DMS53 treated with DMSO at 0.1 percent for 48 hours (cell line): ENCODE measurements at regions not wholly inside any gene's neighbourhood (a gene's known extent, or its start where the extent isn't known, plus 50 kb on each side); places are given as distances from the start of the nearest gene placed in this dataset.

Experiments used
- DNase-seq: peaks from one replicate; lab custom pipeline; 2025; ENCODE audit not compliant: unreplicated experiment; lab: John Stamatoyannopoulos, UW

DNA sequence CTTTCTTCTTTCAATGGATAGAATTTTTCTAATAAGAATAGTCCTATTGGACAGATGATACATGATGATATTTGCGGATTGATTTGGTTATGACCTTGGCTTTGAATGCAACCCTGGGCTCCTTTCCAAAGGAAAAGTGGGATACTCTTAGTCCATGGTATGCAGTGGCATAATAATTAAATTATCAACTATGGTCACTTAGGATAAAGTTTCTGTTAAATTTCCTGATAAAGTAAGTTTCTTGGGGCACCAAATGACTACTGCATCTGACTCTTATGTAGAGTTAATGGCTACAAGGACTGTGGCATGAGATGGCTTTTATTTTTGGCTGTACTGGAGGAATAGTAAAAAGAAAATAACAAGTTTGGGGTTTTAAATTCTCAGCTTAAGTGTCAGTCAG is 126.7 kb downstream of the QPCT start:
- no peak for DNase-seq

DNA sequence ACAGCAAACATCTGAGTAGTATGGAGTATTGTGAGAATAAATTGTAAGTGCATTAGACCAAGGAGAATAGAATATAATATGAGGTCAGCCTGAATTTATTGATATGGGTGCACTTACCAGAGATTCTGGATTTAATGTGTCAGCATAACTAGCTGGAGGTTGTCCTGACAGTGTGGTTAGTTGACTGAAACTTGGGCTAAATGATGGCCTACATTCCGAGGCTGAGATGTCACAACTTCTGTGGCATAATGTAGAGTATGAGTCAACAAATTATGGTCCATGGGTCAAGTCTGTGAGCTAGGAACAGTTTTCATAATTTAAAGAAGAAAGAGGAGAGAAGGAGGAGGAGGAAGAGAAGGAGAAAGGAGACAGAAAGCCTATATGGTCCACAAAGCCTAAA is 127.6 kb downstream of the QPCT start:
- no peak for DNase-seq

DNA sequence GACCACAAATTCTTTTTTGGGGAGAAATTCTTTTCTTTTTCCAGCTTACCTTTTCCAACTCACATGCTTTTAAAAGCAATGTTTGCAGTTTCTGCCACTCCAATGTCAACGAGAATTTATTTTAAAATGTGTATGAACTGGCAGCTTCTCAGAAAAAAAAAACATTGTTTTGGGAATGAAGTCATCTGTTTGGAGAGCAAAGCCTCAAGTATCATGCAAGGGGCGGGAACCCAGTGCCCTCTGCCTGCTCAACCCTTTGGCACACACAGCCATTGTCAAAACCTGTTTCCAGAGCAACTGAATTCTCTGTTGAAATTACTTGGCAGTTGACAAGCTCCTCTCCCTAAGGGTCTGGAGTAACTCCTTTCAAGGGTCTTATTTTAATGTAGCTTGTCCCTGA is 128.5 kb downstream of the QPCT start:
- DNase-seq, result peak; percentile 83

DNA sequence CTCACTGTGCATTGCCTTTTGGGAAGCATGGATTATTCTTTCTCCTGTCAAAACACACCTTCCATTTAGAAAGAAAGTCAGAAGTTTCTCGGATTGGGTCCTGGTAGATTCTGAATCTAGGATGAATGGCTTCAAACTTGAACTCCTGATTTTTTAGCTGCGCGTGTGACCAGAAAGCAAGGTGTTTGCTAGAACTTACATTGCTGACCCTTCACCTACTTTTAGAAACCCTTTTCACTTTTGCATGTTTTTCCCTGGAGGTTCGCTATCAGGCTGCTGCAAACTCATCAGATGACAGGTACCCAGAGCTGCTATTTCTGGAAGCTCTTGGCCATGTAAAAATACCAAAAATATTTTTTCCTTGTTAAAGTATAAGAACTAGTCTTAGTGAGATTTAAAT is 132.0 kb downstream of the QPCT start:
- DNase-seq, result no peak

- no peak for DNase-seq
These were observed 133.5 kb downstream of the QPCT start for GRCh38 chr2:37477921-37478320.

DNA sequence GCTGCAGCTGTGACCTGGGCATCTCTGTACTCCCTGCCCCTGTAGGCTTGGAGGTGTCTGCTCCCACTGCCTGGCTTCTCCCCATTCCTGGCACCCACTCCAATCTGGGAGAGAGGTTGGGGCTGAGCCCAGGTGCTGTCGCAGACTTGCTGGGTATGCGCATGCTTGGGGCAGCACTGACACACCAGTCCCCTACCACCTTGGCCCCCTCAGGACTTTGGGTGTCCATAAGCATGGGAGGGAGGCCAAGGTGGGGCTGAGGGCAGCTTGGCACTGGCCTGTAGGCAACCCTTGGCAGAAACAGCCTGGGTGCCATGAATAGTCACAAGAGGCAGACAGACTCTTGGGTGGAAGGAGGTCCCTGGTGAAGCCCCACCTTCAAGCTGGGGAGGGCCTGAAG is 136.8 kb downstream of the QPCT start:
- DNase-seq, result no peak

- no peak for DNase-seq
These were observed 144.6 kb downstream of the QPCT start for GRCh38 chr2:37489041-37489456.

- DNase-seq, result no peak
These were observed 145.1 kb downstream of the QPCT start for GRCh38 chr2:37489536-37489935.

- no peak for DNase-seq
These were observed 149.0 kb downstream of the QPCT start for GRCh38 chr2:37493425-37493824.

DNA sequence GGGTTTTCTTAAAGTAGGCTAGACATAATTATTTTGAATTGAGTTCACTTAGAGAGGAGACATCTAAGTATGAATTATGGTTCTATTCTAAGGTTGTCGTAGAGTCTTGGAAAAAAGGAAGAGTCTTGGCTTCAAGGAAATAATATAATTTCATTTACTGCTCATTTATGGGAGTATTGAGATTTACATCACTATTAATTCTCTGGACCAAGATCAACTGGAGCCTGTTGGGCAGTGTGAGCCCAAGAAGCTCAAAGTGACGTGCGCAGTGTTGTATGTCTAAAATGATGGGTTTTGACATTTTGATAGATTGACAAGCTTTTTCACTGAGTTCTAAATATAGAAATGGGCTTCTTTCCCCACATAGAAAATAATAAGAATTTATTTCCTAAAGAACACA is 154.7 kb downstream of the QPCT start:
- no peak for DNase-seq

DNA sequence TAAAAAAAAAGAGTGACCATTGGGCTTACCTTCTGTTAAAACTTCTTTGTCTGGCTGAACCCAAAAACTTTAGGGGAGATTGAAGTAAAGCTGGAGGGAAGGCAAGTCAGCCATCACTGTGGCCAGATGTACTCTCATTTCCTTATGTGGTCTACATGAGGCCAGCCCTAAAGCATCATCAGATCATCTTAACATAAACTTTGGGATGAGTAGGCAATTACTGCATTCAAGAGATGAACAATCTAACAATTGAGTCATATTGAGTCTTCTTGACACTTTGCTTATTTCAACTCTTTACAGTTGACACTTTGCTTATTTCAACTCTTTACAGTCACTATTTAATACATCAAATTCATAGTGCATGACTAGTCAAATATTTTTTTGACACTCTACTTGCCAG is 155.6 kb downstream of the QPCT start:
- no peak for DNase-seq

DNA sequence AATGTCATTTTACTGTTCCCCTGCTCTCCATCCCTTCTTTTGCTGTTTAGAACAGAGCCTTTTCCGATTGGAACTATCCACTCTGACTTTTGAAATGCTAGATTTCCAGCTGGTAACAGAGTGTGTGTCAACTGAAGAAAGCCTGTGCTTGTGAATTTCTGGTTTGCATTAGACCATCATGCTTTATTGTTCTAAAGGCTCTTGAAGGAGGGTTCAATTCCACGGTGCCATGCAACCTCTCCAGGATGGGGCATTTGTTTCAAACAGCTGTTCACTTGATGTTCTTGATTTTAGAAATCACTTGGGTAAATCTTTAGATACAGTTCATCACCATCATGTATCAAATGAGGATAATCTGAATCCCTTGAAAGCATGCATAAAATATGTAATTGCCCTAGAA is 156.7 kb downstream of the QPCT start:
- no peak for DNase-seq

- peak; percentile 26 for DNase-seq
These were observed 162.1 kb downstream of the QPCT start for GRCh38 chr2:37506407-37507050.

DNA sequence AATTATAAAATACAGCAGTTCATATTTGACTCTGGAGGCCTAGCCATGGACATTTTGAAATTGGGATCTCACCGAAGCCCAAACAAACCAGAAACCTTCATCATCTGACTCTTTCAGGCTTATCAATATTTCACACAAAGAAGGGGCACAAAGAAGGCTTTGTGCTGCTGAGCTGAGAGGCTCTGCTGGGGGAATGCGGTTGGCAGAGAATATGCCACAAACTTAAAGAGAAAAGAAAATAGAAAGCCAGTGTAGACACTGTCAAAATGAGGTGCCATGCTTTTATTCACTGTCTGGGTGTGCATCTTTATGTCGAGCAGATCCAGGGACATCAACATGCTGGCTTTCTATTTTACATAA is 162.6 kb downstream of the QPCT start:
- DNase-seq, result no peak

DNA sequence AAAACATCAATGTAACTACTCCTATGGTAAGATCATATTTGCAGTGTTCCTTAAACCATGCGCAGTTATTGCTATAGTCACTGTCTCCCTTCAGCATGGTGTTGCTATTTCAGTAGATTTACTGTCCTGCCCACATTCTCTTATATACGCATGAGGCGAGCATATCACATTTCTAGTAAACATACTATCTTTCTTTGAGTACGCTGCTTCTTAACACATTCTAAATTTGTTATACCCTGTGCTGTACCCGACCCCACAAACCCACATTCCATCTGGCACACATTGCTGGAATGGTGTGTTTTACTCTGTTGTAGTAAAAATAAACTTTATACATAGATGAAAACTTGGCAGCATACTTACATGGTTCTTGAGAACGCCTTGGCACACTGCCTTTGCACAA is 163.3 kb downstream of the QPCT start:
- DNase-seq, result no peak

DNA sequence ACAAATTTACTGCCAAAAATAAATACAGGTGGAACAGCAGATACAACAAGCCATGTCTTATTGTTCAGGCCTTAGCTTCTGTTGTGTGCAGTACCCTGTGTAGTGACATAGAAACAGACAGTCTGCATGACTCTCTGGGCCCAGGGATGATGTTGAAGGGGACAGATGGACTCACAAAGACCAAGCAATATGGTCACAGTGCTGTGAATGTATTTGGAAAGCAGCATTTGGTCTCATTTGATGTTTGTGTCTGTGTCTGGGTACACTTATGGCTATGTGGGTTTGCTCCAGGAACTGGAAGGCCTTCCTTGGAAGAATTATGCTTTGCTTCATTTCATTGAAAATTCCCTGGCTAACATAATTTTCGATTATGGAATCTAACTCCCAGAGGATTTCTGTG is 158.5 kb downstream of the CDC42EP3 start:
- DNase-seq, result no peak

- DNase-seq, result no peak
These were observed 147.6 kb downstream of the CDC42EP3 start for GRCh38 chr2:37523814-37524362.

DNA sequence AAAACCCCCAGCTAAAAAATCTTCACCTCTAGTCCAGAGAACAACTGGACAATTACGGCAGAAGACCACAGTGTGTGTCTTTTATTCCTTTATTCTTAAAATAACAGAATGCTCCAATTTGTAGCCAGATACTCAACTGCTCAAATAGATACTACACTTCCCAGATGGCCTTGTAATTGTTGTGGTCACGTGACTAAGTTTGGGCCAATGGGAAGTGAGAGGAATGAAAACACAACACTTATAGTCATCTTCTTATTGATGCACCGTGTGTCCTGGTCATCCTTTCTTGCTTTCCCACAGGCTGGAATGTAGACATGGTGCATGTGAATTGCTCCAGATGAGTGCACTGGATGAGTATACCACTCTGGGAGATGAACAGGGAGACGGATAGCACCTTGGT is 145.1 kb downstream of the CDC42EP3 start:
- no peak for DNase-seq

DNA sequence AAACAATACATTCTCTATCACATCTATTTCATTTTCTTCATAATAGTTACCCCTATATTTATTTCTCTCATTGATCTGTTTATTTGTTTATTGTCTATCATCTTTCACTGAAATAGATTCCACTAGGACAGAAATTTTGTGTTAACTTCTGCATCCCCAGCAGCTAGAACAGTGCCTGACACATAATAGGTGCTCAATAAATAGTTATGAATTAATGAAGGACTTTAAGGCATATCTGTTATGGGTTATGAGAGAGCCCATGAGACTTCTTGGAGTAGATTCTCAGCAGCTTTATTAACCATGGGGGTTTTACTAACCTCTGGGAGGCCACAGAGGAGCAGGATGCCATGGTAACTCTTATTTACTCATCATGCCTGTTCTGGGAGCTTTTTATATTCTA is 144.6 kb downstream of the CDC42EP3 start:
- no peak for DNase-seq

GRCh38 chr2:37527361-37527760 is 144.1 kb downstream of the CDC42EP3 start:
- DNase-seq, result peak; percentile 34

- no peak for DNase-seq
These were observed 141.5 kb downstream of the CDC42EP3 start for GRCh38 chr2:37529830-37530415.

GRCh38 chr2:37532503-37532902 is 138.9 kb downstream of the CDC42EP3 start:
- DNase-seq, result no peak

GRCh38 chr2:37537316-37537715 is 134.1 kb downstream of the CDC42EP3 start:
- no peak for DNase-seq
